AG09309 (cell line): ENCODE measurements at regions not wholly inside any gene's neighbourhood (a gene's known extent, or its start where the extent isn't known, plus 50 kb on each side); places are given as distances from the start of the nearest gene placed in this dataset.

Experiments used
- DNase-seq: peaks from one replicate; pipeline ENCODE4 v3.0.0-alpha.2; 2010; ENCODE audit warnings: low read depth
- H3K4me3 ChIP-seq: 2 replicates; pipeline ENCODE4 v1.5.1; 2011; ENCODE audit warnings: mild to moderate bottlenecking, low read depth, low read length, moderate library complexity; ENCODE audit not compliant: control insufficient read depth
- CTCF ChIP-seq: IDR thresholded peaks from 2 replicates; pipeline ENCODE4 v1.5.1; 2011; ENCODE audit warnings: mild to moderate bottlenecking, low read depth, low read length, inconsistent platforms; ENCODE audit not compliant: insufficient read depth, control insufficient read depth; ENCODE audit errors: missing control alignments

GRCh38 chr10:55223352-55223751 lies 422.3 kb upstream of the PCDH15 start:
- DNase-seq, result no peak
- no peak overlapping the region for H3K4me3 ChIP-seq
- TF ChIP-seq CTCF, result no peak

- no peak for DNase-seq
- no peak overlapping the region for H3K4me3 ChIP-seq
- no peak for TF ChIP-seq CTCF
These were observed 419.9 kb upstream of the PCDH15 start for GRCh38 chr10:55220975-55221374.

GRCh38 chr10:55215699-55216098 lies 414.7 kb upstream of the PCDH15 start:
- no peak overlapping the region for H3K4me3 ChIP-seq
- TF ChIP-seq CTCF, result no peak
- DNase-seq, result no peak

GRCh38 chr10:55214608-55215007 lies 413.6 kb upstream of the PCDH15 start:
- DNase-seq, result no peak
- no peak overlapping the region for H3K4me3 ChIP-seq
- TF ChIP-seq CTCF, result no peak

GRCh38 chr10:55212051-55212450 lies 411.0 kb upstream of the PCDH15 start:
- no peak overlapping the region for H3K4me3 ChIP-seq
- no peak for DNase-seq
- TF ChIP-seq CTCF, result no peak

- no peak for TF ChIP-seq CTCF
- DNase-seq, result no peak
- no peak overlapping the region for H3K4me3 ChIP-seq
These were observed 402.8 kb upstream of the PCDH15 start for GRCh38 chr10:55203874-55204273.

- TF ChIP-seq CTCF, result no peak
- no peak overlapping the region for H3K4me3 ChIP-seq
- no peak for DNase-seq
These were observed 402.3 kb upstream of the PCDH15 start for GRCh38 chr10:55203319-55203718.
